Small intestine (tissue), 7 donors: ENCODE measurements at regions not wholly inside any gene's neighbourhood (a gene's known extent, or its start where the extent isn't known, plus 50 kb on each side); places are given as distances from the start of the nearest gene placed in this dataset.

Experiments
- DNase-seq, 2 donors: peaks; one replicate each; pipeline versions ENCODE4 v3.0.0 to v3.0.0-alpha.2; 2013
- FAIRE-seq: peaks from 2 replicates; lab custom pipeline; 2012; peaks lifted over from hg19 to GRCh38; lab: Jason Lieb, UNC
- H3K27ac ChIP-seq, 3 donors: one replicate each; pipeline ENCODE4 v1.5.1; 2013; ENCODE audit warnings: low read length in 2 of 3, mild to moderate bottlenecking in 2 of 3, control low read depth in 1 of 3, inconsistent platforms in 1 of 3, low read depth in 1 of 3, moderate library complexity in 1 of 3
- H3K27me3 ChIP-seq, 3 donors: one replicate each; pipeline ENCODE4 v1.6.1; 2013; ENCODE audit warnings: low read length in 3 of 3, inconsistent platforms in 1 of 3; ENCODE audit not compliant: control insufficient read depth in 3 of 3, insufficient read depth in 3 of 3
- H3K36me3 ChIP-seq, 3 donors: one replicate each; pipeline ENCODE4 v1.6.1; 2013; ENCODE audit warnings: low read length in 3 of 3, inconsistent platforms in 1 of 3, low read depth in 1 of 3, mild to moderate bottlenecking in 1 of 3, moderate library complexity in 1 of 3; ENCODE audit not compliant: control insufficient read depth in 3 of 3, insufficient read depth in 2 of 3
- H3K4me1 ChIP-seq, 3 donors: one replicate each; pipeline ENCODE4 v1.6.1; 2013; ENCODE audit warnings: low read length in 2 of 3, inconsistent platforms in 1 of 3, low read depth in 1 of 3, mild to moderate bottlenecking in 1 of 3, moderate library complexity in 1 of 3; ENCODE audit not compliant: control insufficient read depth in 3 of 3, insufficient read depth in 2 of 3
- H3K4me3 ChIP-seq, 3 donors: one replicate each; pipeline ENCODE4 v1.5.1; 2013; ENCODE audit warnings: low read length in 3 of 3, control low read depth in 1 of 3, inconsistent platforms in 1 of 3, low read depth in 1 of 3, mild to moderate bottlenecking in 1 of 3, moderate library complexity in 1 of 3
- H3K9me3 ChIP-seq, 2 donors: one replicate each; pipeline ENCODE4 v1.6.1; 2013; ENCODE audit warnings: low read depth in 1 of 2, low read length in 1 of 2; ENCODE audit not compliant: control insufficient read depth in 2 of 2, insufficient read depth in 1 of 2
- WGBS, 3 donors: extraction: QIAGEN DNeasy Blood & Tissue Kit; methylation state at CpG; one replicate each; pipeline ENCODE4 v1.1.7; 2013; 5-methylcytosine and 5-hydroxymethylcytosine counted together
- donor health status: healthy with polysubstance abuse.
- donor health status: control.
- donor health status: control.
- donor health status: Bipolar disorder and iron deficiency.
- donor health status: healthy.

DNA sequence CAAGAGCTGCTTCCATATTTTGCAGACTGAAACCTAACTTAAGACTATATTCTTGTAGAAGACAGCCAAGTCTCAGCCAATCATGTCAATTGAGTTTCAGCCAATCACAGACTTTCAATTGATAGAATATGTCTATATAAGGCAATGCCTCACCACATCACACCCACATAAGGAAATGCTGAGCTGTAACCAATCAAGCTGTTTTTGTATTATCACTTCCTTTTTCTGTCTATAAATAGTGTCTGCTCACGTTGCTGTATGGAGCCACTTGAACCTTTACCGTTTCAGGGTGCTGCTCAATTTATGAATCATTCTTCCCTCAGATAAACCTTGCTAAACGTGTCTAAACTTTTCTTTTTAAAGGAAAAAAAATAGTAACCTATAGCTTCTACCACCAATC, 1554.4 kb upstream of the LRRTM1 start:
- Histone ChIP-seq H3K27me3 (no peaks in the 10 kb centered on the region), H3K4me3 (no peak overlapping the region), H3K4me1 (no peaks in the 10 kb centered on the region), H3K36me3 (no peaks in the 10 kb centered on the region), H3K9me3 (no peaks in the 10 kb centered on the region), H3K27ac (no peak overlapping the region)
- FAIRE-seq (no peak), DNase-seq (no peak)
- 27 to 48% (median 44%) methylated on average over 3 of the region's 3 CpGs for WGBS, 3 donors

DNA sequence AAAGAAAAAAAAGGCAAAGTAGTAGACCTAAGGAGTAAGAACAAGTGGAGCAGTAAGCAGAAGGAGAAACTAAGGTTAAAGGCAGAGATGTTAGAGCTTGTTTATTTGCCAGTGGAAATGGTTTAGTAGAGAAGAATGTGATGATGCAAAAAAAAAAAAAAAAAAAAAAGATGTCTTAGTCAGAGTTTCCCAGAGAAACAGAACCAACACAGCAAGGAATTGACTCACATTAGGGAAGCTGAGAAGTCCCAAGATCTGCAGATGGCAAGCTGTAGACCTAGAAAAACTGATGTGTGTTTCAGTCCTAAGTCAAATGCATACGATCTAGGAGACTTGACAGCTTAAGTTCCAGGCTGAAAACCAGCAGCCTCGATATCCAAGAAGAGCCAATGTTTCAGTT, 1548.8 kb upstream of the LRRTM1 start:
- DNase-seq, result no peak
- H3K4me1 ChIP-seq, result no peaks in the 10 kb centered on the region
- H3K27me3 ChIP-seq, result no peaks in the 10 kb centered on the region
- no peaks in the 10 kb centered on the region for H3K36me3 ChIP-seq
- 70 to 89% (median 86%) methylated on average over 2 of the region's 2 CpGs for WGBS, 3 donors
- no peak overlapping the region for H3K4me3 ChIP-seq
- no peak overlapping the region for H3K27ac ChIP-seq
- FAIRE-seq, result no peak
- H3K9me3 ChIP-seq, result no peaks in the 10 kb centered on the region

DNA sequence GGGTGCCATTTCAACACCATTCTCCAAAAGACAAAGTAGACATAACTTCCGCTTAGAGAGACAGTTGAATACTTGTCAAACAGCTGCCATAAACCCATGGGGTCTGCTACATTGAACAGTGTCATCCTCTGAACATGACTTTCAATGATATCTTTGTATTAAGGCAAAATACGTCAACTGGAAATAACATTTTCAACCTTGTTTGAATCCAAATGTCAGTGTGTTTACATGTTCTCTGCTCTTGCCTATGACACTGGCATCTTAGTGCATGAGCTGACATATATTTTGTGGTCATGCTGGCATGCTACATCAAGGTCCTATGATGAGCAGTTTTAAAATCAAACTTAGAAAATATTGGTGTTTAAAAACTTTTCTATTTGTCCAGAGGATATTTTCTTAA, 1548.1 kb upstream of the LRRTM1 start:
- Histone ChIP-seq H3K4me1 (no peaks in the 10 kb centered on the region), H3K27me3 (no peaks in the 10 kb centered on the region), H3K36me3 (no peaks in the 10 kb centered on the region), H3K4me3 (no peak overlapping the region), H3K27ac (no peak overlapping the region), H3K9me3 (no peaks in the 10 kb centered on the region)
- FAIRE-seq, result no peak
- WGBS, 3 donors, result 84 to 94% (median 87%) methylated on average over 2 of the region's 2 CpGs
- DNase-seq, result no peak

DNA sequence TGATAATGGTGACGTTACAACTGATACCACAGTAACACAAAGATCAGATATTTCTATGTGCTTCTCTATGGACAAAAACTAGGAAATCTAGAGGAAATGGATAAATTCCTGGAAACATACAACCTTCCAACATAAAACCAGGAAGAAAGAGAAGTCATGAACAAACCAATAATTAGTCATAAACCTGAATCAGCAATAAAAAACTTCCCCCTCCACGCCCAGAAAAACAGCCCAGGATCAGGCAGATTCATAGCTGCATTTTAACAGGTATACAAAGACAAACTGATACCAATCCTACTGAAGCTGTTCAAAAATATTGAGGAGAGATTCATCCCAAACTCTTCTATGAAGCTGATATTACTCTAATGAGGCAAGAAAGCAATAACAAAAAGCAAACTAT, 1535.2 kb upstream of the LRRTM1 start:
- DNase-seq (no peak), FAIRE-seq (no peak)
- Histone ChIP-seq H3K27ac (no peak overlapping the region), H3K9me3 (no peaks in the 10 kb centered on the region), H3K36me3 (no peaks in the 10 kb centered on the region), H3K4me3 (no peak overlapping the region), H3K27me3 (no peaks in the 10 kb centered on the region), H3K4me1 (no peaks in the 10 kb centered on the region)
- 27 to 58% (median 33%) methylated on average over 2 of the region's 2 CpGs for whole genome bisulfite sequencing, 3 donors

DNA sequence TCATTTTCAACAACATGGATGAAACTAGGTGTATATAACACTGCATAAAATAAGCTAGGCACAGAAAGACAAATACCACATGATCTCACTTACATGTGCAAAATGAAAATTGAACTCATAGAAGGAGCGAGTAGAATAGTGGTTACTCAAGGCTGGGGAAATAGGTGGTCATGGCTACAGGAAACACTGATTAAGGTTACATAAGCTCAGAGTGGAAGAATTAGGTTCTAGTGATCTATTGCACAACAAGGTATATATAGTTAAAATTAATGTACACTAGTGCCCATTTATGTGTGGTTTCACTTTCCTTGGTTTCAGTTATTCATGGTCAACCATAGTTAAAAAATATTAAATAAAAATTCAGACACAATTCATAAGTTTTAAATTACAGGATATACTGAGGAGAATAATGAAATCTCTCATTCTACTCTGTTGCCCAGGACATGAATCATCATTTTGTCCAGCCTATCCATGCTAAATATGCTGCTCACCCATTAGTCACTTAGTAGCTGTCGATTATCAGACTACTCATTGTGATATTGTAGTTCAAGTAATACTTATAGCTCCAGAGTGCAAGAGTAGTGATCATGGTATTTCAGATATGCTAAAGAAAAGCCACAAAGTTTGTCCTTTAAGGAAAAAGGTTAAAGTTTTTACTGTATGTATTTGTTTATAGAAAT, 1530.9 kb upstream of the LRRTM1 start:
- no peak for DNase-seq
- Histone ChIP-seq H3K9me3 (peaks cover 0 to 7% of the 10 kb centered on the region in 2 donors), H3K4me3 (no peak overlapping the region), H3K27ac (no peak overlapping the region), H3K4me1 (no peaks in the 10 kb centered on the region), H3K36me3 (no peaks in the 10 kb centered on the region), H3K27me3 (no peaks in the 10 kb centered on the region)
- FAIRE-seq, result no peak
- 75 to 85% (median 83%) methylated on average over 2 of the region's 2 CpGs for whole genome bisulfite sequencing, 3 donors

DNA sequence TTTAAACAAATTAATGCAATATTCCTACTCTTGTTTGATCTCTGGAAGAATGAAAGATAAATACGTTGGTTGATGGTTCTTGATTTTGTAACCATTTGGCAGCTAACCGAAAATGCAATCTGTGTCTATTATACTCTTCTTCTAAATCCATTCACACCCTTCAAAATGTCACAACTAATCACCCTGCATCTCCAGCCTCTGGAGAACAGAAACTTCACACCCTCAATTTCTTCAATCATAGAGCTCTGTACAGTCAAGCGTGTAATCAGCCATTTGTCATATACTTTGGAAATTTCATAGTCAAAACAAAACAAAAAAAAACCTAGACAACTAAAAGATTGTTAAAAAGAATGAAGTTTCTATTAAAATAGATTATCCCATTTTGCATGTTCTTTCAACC, 1482.3 kb upstream of the LRRTM1 start:
- no peak overlapping the region for H3K27ac ChIP-seq
- H3K4me1 ChIP-seq, result no peaks in the 10 kb centered on the region
- no peaks in the 10 kb centered on the region for H3K27me3 ChIP-seq
- FAIRE-seq, result no peak
- no peak overlapping the region for H3K4me3 ChIP-seq
- H3K36me3 ChIP-seq, result no peaks in the 10 kb centered on the region
- no peak for DNase-seq
- peaks cover 0 to 2% of the 10 kb centered on the region in 2 donors for H3K9me3 ChIP-seq
- 69 to 82% (median 70%) methylated on average over 3 of the region's 3 CpGs for WGBS, 3 donors

DNA sequence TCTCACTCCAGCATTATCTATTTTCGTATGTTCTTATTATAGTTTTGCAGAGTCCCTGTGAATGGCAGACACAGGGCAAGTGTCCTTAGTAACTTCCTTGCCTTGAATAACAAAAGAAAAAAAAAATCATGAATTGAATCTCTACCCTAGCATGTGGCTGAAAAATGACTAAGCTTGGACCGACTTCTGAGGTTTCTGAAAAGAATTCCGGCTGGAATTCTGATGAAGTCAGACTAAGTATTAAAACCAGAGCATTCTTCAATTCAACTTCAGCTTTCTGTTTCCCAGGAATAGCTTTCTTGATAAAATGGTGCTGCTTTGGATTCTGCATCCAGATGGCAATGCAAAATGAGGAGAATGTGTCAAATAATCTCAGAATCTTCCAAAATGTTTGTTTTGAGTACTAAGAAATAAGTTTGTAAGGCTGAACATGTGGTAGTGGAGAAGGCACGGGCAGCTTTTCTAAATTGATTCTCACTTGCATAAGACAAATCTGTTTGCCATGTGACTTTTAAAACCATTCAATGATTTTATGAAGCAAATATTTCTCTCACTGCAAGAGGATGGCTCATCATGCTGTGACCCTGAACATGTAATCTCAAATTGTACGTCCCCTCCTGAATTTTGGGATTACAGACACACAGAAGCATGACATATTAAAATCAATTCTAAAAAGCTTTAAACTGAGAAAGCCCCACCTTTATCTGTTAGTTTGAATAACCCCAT, 1462.8 kb upstream of the LRRTM1 start:
- DNase-seq (no peak), FAIRE-seq (no peak)
- Histone ChIP-seq H3K27me3 (no peaks in the 10 kb centered on the region), H3K36me3 (no peaks in the 10 kb centered on the region), H3K27ac (no peak overlapping the region), H3K4me3 (no peak overlapping the region), H3K9me3 (no peaks in the 10 kb centered on the region), H3K4me1 (no peaks in the 10 kb centered on the region)
- 70 to 72% (median 71%) methylated on average over 5 of the region's 5 CpGs for WGBS, 3 donors

DNA sequence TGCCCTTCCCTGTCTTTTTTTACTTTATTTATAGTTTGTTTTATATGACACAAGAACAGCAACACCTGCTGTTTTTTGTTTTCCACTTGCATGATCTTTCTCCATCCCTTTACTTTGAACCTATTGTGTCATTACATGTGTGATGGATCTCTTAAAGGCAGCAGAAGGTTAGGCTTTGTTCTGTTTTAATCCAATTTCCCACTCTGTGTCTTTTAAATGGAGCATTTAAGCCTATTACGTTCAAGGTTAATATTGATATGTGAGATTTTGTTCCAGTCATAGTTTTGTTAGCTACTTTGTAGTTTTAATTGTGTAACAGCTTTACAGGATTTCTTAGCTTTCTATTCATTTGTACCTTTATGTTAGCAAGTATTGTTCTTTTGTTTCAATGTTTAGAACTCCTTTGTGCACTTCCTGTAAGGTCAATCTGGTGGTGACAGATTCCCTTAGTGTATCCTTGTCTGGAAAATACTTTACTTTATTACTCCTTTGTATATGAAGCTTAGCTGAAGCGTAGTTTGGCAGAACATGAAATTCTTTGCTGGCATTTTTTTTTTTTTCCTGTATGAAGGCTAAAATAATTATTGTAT, 1443.0 kb upstream of the LRRTM1 start:
- DNase-seq (no peak), FAIRE-seq (no peak)
- Histone ChIP-seq H3K4me1 (no peaks in the 10 kb centered on the region), H3K9me3 (peaks cover 2 to 7% of the 10 kb centered on the region in 2 donors), H3K27ac (no peak overlapping the region), H3K36me3 (no peaks in the 10 kb centered on the region), H3K27me3 (no peaks in the 10 kb centered on the region), H3K4me3 (no peak overlapping the region)
- WGBS, 3 donors, result 74 to 79% (median 75%) methylated on average over 2 of the region's 2 CpGs
